ENCODE measurements at regions not wholly inside any gene's neighbourhood (a gene's known extent, or its start where the extent isn't known, plus 50 kb on each side); places are given as distances from the start of the nearest gene placed in this dataset.

- no peaks in the 10 kb centered on the region for H3K27me3 ChIP-seq (ENCODE audit: control insufficient read depth, insufficient read depth, low read length)
- H3K36me3 ChIP-seq (ENCODE audit: control insufficient read depth, insufficient read depth, low read length) = no peaks in the 10 kb centered on the region
- Mint-ChIP-seq H3K27me3 (ENCODE audit: low read depth in 2 of 2) (peaks cover 0 to 8% of the 10 kb centered on the region in 2 donors), H3K4me1 (no peaks in the 10 kb centered on the region), H3K4me3 (no peak overlapping the region), H3K36me3 (no peaks in the 10 kb centered on the region), H3K9me3 (no peaks in the 10 kb centered on the region), H3K27ac (no peak overlapping the region)
- WGBS (ENCODE audit: insufficient coverage) = 91% methylated on average over 4 of the region's 4 CpGs
- intact Hi-C loops (cut with micrococcal nuclease) = no loop called here
- no peak for TF ChIP-seq CTCF (IDR thresholded peaks at IDR 0.05)
- H3K9me3 ChIP-seq (ENCODE audit: control insufficient read depth, insufficient read depth, low read length) = no peaks in the 10 kb centered on the region
- no peak overlapping the region for H3K27ac ChIP-seq (ENCODE audit: low read length)
- H3K4me1 ChIP-seq (ENCODE audit: control insufficient read depth, insufficient read depth, low read length) = no peaks in the 10 kb centered on the region
- ATAC-seq (no peak), DNase-seq (no peak)
- no peak overlapping the region for H3K4me3 ChIP-seq (ENCODE audit: low read length)
These were observed 213.5 kb downstream of the DLEU7 start for GRCh38 chr13:50629966-50630365.

GRCh38 chr13:50631041-50631440, 212.5 kb downstream of the DLEU7 start:
- ATAC-seq (no peak), DNase-seq (no peak)
- H3K36me3 Mint-ChIP-seq = no peaks in the 10 kb centered on the region
- Histone ChIP-seq H3K4me3 (ENCODE audit: low read length) (no peak overlapping the region), H3K36me3 (ENCODE audit: control insufficient read depth, insufficient read depth, low read length) (no peaks in the 10 kb centered on the region), H3K27me3 (ENCODE audit: control insufficient read depth, insufficient read depth, low read length) (no peaks in the 10 kb centered on the region), H3K4me1 (ENCODE audit: control insufficient read depth, insufficient read depth, low read length) (peaks cover 2% of the 10 kb centered on the region), H3K9me3 (ENCODE audit: control insufficient read depth, insufficient read depth, low read length) (no peaks in the 10 kb centered on the region), H3K27ac (ENCODE audit: low read length) (no peak overlapping the region)
- peaks cover 0 to 3% of the 10 kb centered on the region in 2 donors for H3K27me3 Mint-ChIP-seq (ENCODE audit: low read depth in 2 of 2)
- WGBS (ENCODE audit: insufficient coverage) = 95% methylated on average over 3 of the region's 3 CpGs
- intact Hi-C loops (cut with micrococcal nuclease) = no loop called here
- no peaks in the 10 kb centered on the region for H3K9me3 Mint-ChIP-seq
- H3K4me1 Mint-ChIP-seq = no peaks in the 10 kb centered on the region
- no peak overlapping the region for H3K4me3 Mint-ChIP-seq
- H3K27ac Mint-ChIP-seq = no peak overlapping the region
- no peak for TF ChIP-seq CTCF (IDR thresholded peaks at IDR 0.05)

GRCh38 chr13:50634339-50634738, 209.2 kb downstream of the DLEU7 start:
- no peak for DNase-seq
- no peaks in the 10 kb centered on the region for H3K27me3 ChIP-seq (ENCODE audit: control insufficient read depth, insufficient read depth, low read length)
- Mint-ChIP-seq H3K9me3 (no peaks in the 10 kb centered on the region), H3K27ac (no peak overlapping the region), H3K4me3 (no peak overlapping the region), H3K4me1 (no peaks in the 10 kb centered on the region), H3K36me3 (no peaks in the 10 kb centered on the region), H3K27me3 (ENCODE audit: low read depth in 2 of 2) (no peaks in the 10 kb centered on the region)
- TF ChIP-seq CTCF (IDR thresholded peaks at IDR 0.05) = no peak
- H3K4me1 ChIP-seq (ENCODE audit: control insufficient read depth, insufficient read depth, low read length) = peaks cover 5% of the 10 kb centered on the region
- WGBS (ENCODE audit: insufficient coverage) = 100% methylated on average over 3 of the region's 3 CpGs
- H3K4me3 ChIP-seq (ENCODE audit: low read length) = no peak overlapping the region
- H3K27ac ChIP-seq (ENCODE audit: low read length) = no peak overlapping the region
- intact Hi-C loops (cut with micrococcal nuclease) = no loop called here
- no peak for ATAC-seq
- no peaks in the 10 kb centered on the region for H3K9me3 ChIP-seq (ENCODE audit: control insufficient read depth, insufficient read depth, low read length)
- H3K36me3 ChIP-seq (ENCODE audit: control insufficient read depth, insufficient read depth, low read length) = no peaks in the 10 kb centered on the region

- H3K9me3 ChIP-seq (ENCODE audit: control insufficient read depth, insufficient read depth, low read length) = no peaks in the 10 kb centered on the region
- ATAC-seq (peak in 1 of 3 donors; percentile 72), DNase-seq (peak in 1 of 2 donors; percentile 20)
- Mint-ChIP-seq H3K27me3 (ENCODE audit: low read depth in 2 of 2) (no peaks in the 10 kb centered on the region), H3K4me1 (no peaks in the 10 kb centered on the region), H3K4me3 (no peak overlapping the region), H3K27ac (no peak overlapping the region), H3K9me3 (no peaks in the 10 kb centered on the region), H3K36me3 (no peaks in the 10 kb centered on the region)
- no peak overlapping the region for H3K4me3 ChIP-seq (ENCODE audit: low read length)
- H3K36me3 ChIP-seq (ENCODE audit: control insufficient read depth, insufficient read depth, low read length) = no peaks in the 10 kb centered on the region
- 79% methylated on average over 3 of the region's 3 CpGs for WGBS (ENCODE audit: insufficient coverage)
- intact Hi-C loops (cut with micrococcal nuclease) = no loop called here
- TF ChIP-seq CTCF (IDR thresholded peaks at IDR 0.05) = no peak
- peaks cover 5% of the 10 kb centered on the region for H3K4me1 ChIP-seq (ENCODE audit: control insufficient read depth, insufficient read depth, low read length)
- peak overlapping the region; percentile 63 for H3K27ac ChIP-seq (ENCODE audit: low read length)
- H3K27me3 ChIP-seq (ENCODE audit: control insufficient read depth, insufficient read depth, low read length) = no peaks in the 10 kb centered on the region
These were observed 208.0 kb downstream of the DLEU7 start for GRCh38 chr13:50635504-50635903.
